GM21367 (cell line): ENCODE measurements at regions not wholly inside any gene's neighbourhood (a gene's known extent, or its start where the extent isn't known, plus 50 kb on each side); places are given as distances from the start of the nearest gene placed in this dataset.
"Not testable (repeated sequence)": the region's sequence is repeated elsewhere in the genome, so short reads cannot be mapped to it uniquely, and the experiment has no call there.

Experiments used
- ATAC-seq: cut with Tn5 transposase; IDR thresholded peaks from one replicate; pipeline ENCODE4 v1.9.1; 2021; ENCODE audit not compliant: unreplicated experiment

DNA sequence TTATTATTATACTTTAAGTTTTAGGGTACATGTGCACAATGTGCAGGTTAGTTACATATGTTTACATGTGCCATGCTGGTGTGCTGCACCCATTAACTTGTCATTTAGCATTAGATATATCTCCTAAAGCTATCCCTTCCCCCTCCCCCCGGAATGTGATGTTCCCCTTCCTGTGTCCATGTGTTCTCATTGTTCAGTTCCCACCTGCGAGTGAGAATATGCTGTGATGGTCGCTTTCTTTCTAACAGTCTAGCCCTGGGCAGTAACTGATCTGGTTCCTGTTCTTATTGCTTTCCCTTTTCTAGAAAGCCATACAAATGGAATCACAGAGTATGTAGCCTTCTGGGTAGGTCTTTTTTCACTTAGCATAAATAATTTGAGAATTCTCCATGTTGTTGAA lies 311.1 kb upstream of the CNTNAP2 start:
- not testable (repeated sequence) for ATAC-seq

DNA sequence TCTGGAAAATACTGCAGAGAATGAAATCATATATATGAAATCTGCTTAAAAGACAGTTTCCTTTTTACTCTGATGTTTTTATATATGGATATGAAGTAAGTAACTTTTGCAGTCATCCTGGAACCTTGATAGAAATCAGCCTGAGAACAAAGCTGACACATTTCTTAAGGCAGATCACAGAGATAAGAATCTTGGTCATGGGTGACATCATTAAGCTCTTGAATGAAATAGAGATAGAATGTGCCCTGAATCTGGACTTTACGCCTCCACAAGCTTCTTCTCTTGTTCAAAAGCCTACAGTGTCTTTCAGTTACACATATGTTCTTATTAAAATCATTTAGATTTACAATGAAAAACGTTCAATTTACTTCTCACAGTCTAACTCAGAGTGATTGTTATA lies 319.1 kb upstream of the CNTNAP2 start:
- no peak for ATAC-seq

DNA sequence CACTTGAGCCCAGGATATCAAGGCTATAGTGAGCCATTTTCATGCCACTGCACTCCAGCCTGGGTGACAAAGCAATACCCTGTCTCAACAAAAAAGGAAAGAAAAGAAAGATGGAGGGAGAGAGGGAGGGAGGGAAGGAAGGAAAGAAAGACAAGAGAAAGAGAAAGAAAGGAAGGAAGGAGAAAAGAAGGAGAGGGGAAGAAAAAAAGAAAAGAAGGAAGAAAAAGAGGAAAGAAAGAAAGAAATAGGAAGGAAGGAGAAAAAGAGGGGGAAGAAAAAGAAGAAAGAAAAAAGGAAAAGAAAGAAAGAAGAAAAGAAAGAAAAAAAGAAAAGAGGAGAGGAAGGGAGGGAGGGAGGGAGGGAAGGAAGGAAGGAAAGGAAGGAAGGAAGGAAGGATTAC lies 321.5 kb upstream of the CNTNAP2 start:
- no peak for ATAC-seq

DNA sequence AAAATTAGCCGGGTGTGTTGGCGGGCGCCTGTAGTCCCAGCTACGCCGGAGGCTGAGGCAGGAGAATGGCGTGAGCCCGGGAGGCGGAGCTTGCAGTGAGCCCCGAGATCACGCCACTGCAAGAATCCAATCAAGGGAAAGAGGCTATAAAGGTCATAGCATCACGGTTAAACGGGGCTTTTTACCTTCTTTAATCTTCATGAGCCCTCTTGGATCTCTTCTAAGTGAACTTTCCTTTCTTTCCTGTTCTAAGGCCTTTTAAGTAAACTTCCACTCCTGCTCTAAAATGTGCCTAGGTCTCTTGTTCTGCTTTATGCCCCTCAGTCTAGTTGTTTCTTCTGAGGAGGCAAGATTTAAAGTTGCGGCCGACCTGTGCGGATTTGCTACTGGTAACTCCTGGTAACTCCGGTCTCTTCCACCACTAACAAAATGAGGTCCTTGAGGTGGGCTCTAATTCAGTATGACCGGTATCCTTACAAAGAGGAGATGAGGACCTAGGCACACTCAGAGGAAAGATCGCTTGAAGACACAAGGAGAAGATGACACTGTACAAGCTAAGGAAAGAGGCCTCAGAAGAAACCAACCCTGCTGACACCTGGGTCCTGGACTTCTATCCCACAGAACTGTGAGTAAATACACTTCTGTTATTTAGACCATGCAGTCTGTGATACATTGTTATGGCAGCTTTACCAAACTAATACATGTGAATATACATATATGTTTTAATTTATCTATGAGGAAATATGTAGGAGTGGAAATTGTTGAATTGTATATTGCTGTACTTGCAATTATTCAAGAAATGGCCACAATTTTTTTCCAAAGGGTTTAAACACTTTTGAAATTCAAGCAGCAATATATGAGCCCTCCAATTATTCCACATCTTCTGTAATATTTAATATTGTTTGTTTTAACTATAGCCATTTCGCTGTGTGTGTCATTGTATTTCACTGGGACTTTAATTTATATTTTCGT lies 331.5 kb upstream of the CNTNAP2 start:
- ATAC-seq: no peak

DNA sequence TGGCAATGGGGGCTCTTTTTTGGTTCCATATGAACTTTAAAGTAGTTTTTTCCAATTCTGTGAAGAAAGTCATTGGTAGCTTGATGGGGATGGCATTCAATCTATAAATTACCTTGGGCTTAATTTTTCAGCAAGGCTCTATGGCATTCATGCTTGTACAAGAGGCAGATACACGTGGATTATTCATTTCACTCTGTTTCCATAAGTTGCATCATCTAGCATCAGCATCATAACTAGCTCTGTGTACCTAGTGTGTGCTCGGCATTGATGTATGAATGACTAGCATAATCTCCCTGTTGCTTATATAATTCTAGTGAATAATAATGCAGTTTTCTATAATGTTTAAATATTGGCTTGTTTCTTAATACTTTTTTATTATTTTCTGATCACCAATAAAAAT lies 335.2 kb upstream of the CNTNAP2 start:
- not testable (repeated sequence) for ATAC-seq

DNA sequence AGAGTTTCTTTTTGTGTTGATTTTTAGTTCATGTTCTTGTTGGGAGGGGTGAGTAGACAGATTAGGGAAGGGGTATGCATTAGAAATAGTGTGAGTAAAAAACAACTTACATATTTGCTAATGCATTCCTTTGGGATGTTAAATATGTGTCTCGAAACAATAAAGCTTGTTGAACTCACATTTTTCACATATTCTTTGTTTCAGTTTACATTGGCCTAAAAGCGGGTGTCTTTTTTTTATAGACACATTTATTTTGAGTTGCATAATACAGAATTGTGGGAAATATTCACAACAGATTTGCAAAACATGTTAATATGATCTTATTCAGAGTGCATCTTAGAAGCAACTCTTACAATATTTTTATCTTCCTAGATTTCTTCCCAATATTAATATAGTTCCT lies 337.5 kb upstream of the CNTNAP2 start:
- no peak for ATAC-seq

DNA sequence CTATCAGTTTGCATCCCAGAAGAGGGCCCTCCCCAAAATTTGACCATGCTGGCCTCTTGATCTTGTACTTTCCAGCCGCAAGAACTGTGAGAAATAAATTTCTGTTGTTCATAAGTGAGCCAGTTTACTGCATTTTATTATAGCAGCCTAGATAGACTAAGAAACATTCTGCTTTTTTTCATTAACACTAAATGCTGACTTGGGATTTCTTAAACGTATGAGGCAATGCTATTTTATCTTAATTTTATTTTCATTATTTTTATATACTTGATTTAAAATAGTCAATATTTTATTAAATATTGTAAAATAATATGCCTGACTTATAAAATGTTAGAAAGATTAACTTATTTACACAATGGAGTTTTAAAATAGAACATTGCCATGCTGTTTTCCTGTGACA lies 341.8 kb upstream of the CNTNAP2 start:
- no peak for ATAC-seq

DNA sequence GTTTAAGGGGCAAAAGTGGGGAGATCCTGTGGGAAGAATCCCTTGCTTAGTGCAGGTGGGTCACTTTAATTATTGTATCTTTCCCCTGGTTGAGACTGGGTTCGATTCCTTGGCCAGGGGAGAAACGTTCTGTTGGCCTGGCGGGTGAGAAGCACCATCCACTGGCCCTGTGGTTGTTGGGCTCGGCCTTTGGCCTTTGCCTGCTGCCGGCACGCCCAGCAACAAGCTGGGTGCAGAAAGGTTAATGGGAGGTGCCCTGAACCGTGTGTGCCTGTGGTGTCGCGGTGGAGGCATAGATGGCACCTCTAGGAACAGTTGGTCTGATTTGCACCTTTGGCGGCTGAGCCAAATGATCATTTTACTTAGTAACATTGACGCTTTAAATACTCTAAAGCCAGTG lies 363.6 kb upstream of the CNTNAP2 start:
- no peak for ATAC-seq

DNA sequence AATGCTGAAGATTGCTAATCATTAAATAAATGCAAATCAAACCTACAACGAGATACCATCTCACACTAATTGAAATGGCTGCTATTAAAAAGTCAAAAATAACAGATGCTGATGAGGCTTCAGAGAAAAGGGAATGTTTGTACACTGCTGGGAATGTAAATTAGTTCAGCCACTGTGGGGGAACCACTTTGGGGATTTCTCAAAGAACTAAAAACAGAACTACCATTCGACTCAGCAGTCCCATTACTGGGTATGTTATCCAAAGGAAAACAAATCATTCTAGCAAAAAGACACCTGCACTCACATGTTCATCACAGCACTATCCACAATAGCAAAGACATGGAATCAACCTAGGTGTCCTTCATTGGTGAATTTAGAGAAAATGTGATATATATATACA lies 379.0 kb upstream of the CNTNAP2 start:
- no peak for ATAC-seq

DNA sequence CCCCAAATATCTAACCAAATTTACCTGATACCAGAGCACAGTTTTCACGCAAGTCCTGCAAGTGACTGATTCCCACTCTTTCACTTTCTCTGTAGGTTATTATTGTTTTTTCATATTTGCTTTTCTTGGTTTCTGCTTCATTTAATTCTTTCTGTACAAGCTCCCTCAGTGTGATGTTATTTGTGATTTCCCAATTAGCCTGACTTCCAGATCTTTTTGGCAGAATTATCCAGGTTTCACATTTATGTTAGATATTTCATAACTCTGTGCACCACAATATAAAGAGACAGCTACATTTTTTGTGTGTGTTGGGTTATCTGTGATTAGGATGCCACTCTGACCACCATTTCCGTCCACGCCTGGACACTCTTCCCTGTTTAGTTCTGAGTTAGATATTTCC lies 381.5 kb upstream of the CNTNAP2 start:
- ATAC-seq: no peak

DNA sequence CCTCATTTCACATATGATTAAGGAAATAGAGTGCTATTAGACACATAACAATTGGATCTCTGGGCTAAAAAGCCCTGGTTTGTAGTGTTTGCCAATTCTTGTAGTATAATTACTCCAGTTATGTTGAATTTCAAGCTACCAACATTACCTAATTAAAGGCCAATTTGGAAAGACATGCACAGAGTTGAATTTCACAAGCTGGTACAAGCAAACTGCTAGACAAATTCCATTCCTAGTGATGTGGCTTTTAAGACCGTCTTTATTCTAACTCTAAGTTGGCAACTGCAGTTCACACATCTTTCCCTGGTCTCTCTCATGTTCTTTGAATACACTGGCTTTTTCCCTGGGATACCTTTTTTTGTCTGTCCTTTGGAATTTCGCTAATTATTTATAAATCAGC lies 384.1 kb upstream of the CNTNAP2 start:
- ATAC-seq: no peak

DNA sequence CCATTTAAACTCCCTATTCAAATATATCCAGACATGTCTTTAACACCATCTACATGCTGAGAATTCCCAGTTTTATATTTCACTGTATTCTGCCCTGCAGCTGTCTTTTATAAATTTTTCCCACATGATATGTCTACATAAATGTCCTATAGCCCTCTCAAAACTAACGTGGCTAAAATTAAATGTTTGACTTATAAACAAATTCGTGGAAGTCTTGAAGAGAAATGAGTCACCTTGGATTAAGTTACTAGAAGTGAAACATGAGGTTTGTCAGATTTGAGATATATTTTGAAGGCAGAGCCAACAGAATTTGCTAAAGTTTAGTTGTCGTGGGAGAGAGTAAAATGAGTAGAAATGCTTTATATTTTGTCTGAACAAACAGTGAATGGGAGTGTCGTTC lies 386.9 kb upstream of the CNTNAP2 start:
- ATAC-seq: no peak

DNA sequence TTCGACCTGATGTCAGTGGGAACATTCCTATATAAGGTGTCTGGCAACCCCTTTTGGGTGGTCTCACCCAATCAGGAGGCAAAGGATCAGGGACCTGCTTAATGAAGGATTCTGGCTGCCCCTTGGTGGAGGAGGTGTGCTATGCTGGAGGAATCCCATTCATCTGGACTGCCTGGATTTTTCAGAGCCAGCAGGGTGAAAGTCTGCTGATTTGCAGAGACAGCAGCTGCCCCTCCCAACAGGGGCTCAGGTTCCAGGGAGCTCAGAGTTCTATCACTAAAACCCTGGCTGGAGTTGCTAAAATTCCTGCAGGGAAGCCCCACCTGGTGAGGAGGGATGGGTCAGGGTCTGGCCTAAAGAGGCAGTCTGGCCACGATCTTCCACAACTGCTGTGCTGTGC lies 398.5 kb upstream of the CNTNAP2 start:
- ATAC-seq: no peak

DNA sequence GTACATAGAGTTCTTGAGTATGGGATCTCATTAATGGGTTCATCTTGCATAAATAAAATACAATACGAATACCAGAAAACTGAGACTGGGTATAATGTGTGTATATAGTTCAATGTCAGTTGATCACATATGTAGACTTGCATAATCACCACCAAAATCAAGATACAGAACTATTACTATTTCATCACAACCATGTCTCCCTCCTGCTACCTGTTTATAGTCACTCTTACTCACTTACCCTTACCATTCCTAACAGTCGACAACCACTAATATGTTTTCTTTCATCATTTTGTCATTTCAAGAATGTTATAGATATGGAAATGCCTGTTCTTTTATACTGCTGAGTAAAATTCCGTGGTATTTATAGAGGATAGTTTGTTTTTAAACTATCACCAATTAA lies 416.1 kb upstream of the CNTNAP2 start:
- ATAC-seq: no peak

DNA sequence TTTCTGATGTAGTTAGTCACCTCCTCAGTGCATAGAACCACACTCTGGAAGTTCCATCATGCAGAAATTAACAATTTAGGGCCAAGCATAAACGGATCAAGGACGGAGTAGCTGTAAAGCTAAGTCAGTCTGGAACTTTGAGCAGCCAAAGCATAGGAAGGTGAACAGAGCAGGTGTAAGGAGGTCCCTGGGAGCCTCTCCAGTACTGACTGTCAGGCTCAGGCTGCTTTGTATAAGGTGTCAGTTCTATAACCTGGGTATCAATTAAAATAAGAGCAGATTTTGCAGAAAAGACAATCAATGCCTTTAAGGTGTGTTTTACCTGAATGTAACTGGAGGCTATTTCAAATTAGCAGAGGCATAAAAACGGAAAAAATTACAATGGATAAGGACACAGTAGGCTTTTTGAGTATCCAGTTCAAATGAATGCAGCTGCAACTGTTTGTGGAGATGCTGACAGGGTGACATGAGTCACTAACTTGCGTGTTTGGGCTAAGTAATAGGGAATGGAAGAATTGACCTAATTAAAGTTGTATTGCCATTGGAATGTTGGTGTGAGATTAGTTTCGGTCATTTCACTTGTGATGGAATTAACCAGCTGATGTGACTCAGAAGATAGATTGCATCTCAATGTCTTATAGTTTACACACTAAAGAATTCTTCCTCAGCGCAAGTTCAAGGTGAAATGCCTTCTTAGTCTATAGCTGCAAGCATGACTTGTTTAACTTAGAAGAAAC lies 417.9 kb upstream of the CNTNAP2 start:
- ATAC-seq: no peak

DNA sequence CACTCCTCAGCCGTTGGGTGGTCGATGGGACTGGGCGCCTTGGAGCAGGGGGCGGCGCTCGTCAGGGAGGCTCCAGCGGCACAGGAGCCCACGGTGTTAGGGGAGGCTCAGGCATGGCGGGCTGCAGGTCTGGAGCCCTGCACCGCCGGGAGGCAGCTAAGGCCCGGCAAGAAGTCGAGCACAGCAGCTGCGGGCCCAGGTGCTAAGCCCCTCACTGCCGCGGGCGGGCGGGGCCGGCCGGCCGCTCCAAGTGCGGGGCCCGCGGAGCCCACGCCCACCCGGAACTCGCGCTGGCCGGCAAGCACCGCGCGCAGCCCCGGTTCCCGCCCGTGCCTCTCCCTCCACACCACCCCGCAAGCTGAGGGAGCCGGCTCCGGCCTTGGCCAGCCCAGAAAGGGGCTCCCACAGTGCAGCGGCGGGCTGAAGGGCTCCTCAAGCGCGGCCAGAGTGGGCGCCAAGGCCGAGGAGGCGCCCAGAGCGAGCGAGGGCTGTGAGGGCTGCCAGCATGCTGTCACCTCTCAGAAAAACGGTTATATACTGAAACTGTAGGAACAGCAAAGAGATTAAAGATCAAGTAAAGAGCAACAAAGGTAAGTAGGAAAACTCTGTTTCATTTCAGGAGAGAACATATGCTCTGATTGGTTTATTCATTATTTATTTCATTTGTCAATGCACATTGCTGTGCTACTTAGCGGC lies 419.0 kb upstream of the CNTNAP2 start:
- ATAC-seq: not testable (repeated sequence)

DNA sequence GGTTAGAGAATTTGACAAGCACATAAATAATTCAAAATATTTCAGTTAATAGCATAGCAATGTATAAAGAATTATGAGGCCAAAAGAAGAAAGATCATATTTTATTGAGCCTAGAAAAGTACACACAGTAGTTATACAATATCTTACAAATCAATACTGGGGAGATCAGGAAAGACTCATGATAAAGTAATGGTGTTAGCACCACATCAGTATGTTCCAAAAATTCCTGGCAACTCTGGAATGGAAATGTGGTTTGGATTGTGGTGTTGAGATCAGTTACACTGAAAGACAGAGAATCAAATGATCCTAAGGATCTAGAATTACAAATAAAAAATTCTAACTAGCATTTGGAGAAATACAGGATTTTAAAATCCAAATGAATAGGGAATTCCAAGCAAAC lies 420.5 kb upstream of the CNTNAP2 start:
- no peak for ATAC-seq

DNA sequence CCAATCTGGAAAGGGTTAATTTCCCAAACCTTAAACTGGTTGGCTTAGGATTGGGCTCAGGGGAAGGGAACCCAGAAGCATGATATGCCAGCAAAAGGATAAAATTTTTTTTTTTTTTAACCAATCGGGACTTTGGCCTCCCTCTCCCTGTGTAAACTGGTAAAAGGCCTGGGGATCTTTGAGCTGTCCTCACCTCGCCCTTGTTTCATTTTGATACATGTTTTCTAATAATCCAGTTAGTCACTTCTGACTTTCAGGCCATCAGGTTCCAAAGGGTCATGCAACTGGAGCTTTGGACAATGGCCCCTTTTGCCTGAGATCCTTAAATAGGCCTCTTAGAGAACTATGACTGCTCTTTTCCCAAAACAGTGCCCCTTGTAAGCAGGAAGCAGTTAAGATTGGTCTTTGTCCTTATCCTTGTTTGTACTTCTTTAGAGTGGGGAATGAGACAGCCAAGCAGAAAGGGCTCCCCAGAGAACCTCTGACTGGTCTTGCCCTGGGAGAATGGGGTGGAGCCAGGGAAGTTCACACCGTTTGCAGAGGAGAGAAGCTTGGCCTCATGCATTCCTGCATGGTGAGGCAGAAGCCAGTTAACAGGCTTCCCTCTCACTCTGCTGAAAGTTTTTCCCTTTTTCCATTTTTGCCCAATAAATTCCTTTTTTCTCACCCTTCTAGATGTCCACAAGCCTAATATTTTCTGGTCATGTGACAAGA lies 424.2 kb upstream of the CNTNAP2 start:
- no peak for ATAC-seq

DNA sequence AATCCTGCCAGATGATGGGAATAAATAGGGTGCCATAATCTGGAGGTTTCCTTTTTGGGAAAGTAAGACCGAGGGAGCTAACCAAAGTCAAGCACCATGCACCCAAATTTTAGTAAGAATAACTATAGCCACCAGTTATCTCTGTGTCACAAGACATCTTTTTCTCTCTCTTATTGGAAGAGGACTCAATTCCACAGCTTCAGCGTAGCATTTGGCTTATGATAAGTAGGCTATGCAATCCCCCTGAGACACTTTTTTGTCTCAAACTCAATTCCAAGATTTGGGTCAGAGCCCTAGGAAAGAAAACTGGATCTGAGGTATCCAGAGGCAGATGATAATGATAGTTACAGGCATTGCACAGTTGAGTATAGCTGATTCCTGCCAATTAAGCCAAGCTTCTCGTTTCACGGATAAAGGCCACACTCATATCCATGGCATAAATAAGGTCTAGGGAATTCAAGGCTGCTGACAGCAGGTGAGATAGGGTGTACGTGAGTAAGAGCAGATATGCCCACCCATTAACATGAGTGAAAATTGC lies 425.2 kb upstream of the CNTNAP2 start:
- ATAC-seq: no peak

DNA sequence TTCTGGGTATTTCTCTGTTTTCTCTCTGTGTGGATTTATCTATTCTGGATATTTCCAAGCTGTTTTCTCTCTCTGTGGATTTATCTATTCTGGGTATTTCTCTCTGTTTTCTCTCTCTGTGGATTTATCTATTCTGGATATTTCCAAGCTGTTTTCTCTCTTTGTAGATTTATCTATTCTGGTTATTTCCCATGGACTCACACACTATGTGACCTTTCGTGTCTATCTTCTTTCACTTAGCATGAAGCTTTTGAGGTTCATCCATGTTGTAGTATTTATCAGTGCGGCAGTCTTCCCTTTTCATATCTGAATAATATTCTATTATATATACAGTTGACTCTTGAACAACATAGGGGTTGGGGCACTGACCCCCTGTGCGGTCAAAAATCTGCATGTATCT lies 435.0 kb upstream of the CNTNAP2 start:
- no peak for ATAC-seq

DNA sequence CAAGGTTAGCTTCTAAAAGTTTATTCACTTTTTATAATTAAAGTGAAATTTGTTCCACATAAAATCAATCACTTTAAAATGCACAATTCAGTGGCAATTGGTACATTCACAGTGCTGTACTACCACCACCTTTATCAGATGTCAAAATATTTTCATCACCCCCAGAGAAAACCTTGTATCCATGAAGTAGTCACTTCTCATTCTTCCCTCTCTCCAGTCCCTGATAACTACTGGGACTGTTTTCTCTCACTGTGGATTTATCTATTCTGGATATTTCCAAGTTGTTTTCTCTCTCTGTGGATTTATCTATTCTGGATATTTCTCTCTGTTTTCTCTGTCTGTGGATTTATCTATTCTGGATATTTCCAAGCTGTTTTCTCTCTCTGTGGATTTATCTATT lies 435.4 kb upstream of the CNTNAP2 start:
- ATAC-seq: no peak
